ENCODE measurements at regions not wholly inside any gene's neighbourhood (a gene's known extent, or its start where the extent isn't known, plus 50 kb on each side); places are given as distances from the start of the nearest gene placed in this dataset.

GRCh38 chr6:144415014-144415413, 129.9 kb downstream of the UTRN start (continued):
- TF ChIP-seq NPAS2 (CRISPR knock-in tag; IDR thresholded peaks at IDR 0.05; ENCODE audit: borderline replicate concordance) (no peak), ZNF564 (CRISPR knock-in tag; IDR thresholded peaks at IDR 0.05) (peak; percentile 100), MEIS1 (CRISPR knock-in tag; IDR thresholded peaks at IDR 0.05; ENCODE audit: borderline replicate concordance) (no peak), HNRNPH1 (optimal IDR thresholded peaks at IDR 0.05; ENCODE audit: low read depth, low read length) (no peak), ESRRA (CRISPR knock-in tag; IDR thresholded peaks at IDR 0.05; ENCODE audit: low read depth) (no peak), HHEX (CRISPR knock-in tag; IDR thresholded peaks at IDR 0.05) (peak; percentile 36), RBM39 (IDR thresholded peaks at IDR 0.05; ENCODE audit: low read depth, low read length, poor library complexity, severe bottlenecking) (no peak), ZNF816 (CRISPR knock-in tag; IDR thresholded peaks at IDR 0.05; ENCODE audit: borderline replicate concordance) (peak; percentile 83; the same call in 1 of the 2 replicates), CHCHD3 (CRISPR knock-in tag; IDR thresholded peaks at IDR 0.05) (no peak), FOXO1 (CRISPR knock-in tag; IDR thresholded peaks at IDR 0.05) (peak; percentile 32; the same call in 1 of the 2 replicates), ZNF224 (CRISPR knock-in tag; IDR thresholded peaks at IDR 0.05) (no peak), KLF12 (CRISPR knock-in tag; IDR thresholded peaks at IDR 0.05; ENCODE audit: borderline replicate concordance) (no peak), ZNF205 (CRISPR knock-in tag; IDR thresholded peaks at IDR 0.05) (0 out of 2 replicates have a peak, but pooled peaks have one; percentile 19), ZFP82 (CRISPR knock-in tag; IDR thresholded peaks at IDR 0.05; ENCODE audit: borderline replicate concordance) (no peak), SIX1 (CRISPR knock-in tag; IDR thresholded peaks at IDR 0.05; ENCODE audit: borderline replicate concordance) (peak; percentile 67; the same call in 1 of the 2 replicates), PITX1 (CRISPR knock-in tag; IDR thresholded peaks at IDR 0.05) (no peak)
- TF ChIP-seq, protein P1, sequence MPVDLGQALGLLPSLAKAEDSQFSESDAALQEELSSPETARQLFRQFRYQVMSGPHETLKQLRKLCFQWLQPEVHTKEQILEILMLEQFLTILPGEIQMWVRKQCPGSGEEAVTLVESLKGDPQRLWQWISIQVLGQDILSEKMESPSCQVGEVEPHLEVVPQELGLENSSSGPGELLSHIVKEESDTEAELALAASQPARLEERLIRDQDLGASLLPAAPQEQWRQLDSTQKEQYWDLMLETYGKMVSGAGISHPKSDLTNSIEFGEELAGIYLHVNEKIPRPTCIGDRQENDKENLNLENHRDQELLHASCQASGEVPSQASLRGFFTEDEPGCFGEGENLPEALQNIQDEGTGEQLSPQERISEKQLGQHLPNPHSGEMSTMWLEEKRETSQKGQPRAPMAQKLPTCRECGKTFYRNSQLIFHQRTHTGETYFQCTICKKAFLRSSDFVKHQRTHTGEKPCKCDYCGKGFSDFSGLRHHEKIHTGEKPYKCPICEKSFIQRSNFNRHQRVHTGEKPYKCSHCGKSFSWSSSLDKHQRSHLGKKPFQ (CRISPR knock-in tag; IDR thresholded peaks at IDR 0.05; ENCODE audit: insufficient replicate concordance), result no peak
- TF ChIP-seq, protein P2, sequence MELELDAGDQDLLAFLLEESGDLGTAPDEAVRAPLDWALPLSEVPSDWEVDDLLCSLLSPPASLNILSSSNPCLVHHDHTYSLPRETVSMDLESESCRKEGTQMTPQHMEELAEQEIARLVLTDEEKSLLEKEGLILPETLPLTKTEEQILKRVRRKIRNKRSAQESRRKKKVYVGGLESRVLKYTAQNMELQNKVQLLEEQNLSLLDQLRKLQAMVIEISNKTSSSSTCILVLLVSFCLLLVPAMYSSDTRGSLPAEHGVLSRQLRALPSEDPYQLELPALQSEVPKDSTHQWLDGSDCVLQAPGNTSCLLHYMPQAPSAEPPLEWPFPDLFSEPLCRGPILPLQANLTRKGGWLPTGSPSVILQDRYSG (CRISPR knock-in tag; IDR thresholded peaks at IDR 0.05), result no peak
- TF ChIP-seq, protein P3, sequence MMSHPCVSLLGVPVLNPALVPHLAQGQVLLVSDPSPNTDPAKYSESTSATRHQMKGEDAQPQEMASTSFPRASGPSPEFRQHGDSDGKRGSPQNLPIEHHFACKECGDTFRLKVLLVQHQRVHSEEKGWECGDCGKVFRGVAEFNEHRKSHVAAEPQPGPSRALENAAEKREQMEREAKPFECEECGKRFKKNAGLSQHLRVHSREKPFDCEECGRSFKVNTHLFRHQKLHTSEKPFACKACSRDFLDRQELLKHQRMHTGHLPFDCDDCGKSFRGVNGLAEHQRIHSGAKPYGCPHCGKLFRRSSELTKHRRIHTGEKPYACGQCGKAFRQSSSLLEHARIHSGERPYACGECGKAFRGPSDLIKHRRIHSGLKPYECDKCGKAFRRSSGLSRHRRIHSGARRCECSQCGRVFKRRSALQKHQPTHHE (CRISPR knock-in tag; IDR thresholded peaks at IDR 0.05; ENCODE audit: borderline replicate concordance), result no peak

Data from HepG2 (cell line).